Astrocyte of the cerebellum (primary cell): ENCODE measurements at regions not wholly inside any gene's neighbourhood (a gene's known extent, or its start where the extent isn't known, plus 50 kb on each side); places are given as distances from the start of the nearest gene placed in this dataset.

ENCODE experiments used
- DNase-seq: peaks from one replicate; pipeline ENCODE4 v3.0.0-alpha.2; 2011; ENCODE audit warnings: low read depth
- H3K4me3 ChIP-seq: 2 replicates; pipeline ENCODE4 v1.5.1; 2011; ENCODE audit warnings: mild to moderate bottlenecking, low read depth, low read length, moderate library complexity
- in situ Hi-C: cut with HindIII; loops from 2 replicates; pipeline ENCODE4 v1.10.0; 2017; ENCODE audit warnings: low sequenced_read_pairs
- TF ChIP-seq, protein P1 (sequence below): IDR thresholded peaks from 2 replicates; pipeline ENCODE4 v1.5.1; 2012; ENCODE audit warnings: low read length, low read depth, moderate library complexity, mild to moderate bottlenecking; ENCODE audit errors: missing control alignments

DNA sequence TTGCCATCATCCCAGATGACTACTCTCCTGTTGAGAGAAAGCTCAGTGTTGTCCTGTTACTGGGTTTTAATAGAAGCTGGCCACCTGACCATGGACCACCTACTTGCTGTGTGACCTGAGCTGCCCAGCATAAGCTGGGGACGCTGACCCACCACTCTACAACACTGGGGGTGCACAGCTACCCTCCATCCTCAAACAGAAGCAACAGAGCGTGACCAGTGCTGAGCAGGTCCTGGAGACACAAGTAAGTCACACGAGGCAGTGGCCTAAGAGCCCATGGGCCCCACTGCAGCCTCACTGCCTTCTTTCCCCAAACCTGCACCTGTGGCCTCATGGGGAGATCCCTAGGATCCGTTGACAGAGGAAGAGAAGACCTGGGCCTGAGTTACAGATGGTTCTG lies 198.6 kb upstream of the ADARB2 start:
- H3K4me3 ChIP-seq, result no peak overlapping the region
- in situ Hi-C loops, result no loop called here
- DNase-seq, result no peak
- TF ChIP-seq, protein P1, sequence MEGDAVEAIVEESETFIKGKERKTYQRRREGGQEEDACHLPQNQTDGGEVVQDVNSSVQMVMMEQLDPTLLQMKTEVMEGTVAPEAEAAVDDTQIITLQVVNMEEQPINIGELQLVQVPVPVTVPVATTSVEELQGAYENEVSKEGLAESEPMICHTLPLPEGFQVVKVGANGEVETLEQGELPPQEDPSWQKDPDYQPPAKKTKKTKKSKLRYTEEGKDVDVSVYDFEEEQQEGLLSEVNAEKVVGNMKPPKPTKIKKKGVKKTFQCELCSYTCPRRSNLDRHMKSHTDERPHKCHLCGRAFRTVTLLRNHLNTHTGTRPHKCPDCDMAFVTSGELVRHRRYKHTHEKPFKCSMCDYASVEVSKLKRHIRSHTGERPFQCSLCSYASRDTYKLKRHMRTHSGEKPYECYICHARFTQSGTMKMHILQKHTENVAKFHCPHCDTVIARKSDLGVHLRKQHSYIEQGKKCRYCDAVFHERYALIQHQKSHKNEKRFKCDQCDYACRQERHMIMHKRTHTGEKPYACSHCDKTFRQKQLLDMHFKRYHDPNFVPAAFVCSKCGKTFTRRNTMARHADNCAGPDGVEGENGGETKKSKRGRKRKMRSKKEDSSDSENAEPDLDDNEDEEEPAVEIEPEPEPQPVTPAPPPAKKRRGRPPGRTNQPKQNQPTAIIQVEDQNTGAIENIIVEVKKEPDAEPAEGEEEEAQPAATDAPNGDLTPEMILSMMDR, result no peak

DNA sequence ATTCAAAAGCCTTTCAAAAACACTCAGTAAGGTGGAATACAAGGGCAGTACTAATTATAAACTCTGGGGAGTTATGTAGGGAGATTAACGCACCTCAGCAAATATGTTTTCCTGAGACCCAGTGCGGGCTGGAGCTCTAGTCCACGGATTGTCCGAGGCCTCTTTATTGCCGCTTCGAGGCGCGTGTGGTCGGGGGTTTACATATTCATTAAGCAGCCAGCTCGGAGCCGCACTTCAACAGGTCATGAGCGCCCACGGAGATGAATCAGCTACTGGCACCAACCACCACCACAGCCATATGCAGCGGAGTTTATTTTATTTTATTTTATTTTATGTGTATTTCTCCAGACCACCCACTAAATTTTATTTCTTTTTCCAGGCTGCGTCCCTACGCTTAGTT lies 195.9 kb upstream of the ADARB2 start:
- in situ Hi-C loops, result no loop called here
- no peak overlapping the region for H3K4me3 ChIP-seq
- TF ChIP-seq, protein P1, result no peak
- no peak for DNase-seq

DNA sequence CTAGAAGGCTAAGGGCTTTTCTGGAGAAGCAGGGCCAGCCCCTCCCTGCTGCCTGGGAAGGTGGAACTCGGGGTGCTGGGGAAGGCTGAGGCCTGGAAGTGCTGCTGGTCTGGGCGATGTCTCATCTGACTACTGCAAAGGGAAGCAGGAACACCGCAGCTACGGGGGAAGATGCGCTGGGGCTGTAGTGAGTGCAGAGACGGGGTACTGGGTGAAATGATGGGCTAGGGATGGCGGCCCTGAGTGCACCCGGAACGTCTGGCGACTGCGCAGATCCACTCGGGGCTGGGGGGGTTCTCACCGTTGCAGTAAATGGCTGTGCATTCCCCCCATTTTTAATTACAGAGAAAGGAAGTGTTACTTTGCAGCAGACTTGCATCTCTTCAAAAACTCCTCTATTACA lies 195.4 kb upstream of the ADARB2 start:
- TF ChIP-seq, protein P1, result no peak
- no peak for DNase-seq
- in situ Hi-C loops, result no loop called here
- no peak overlapping the region for H3K4me3 ChIP-seq

DNA sequence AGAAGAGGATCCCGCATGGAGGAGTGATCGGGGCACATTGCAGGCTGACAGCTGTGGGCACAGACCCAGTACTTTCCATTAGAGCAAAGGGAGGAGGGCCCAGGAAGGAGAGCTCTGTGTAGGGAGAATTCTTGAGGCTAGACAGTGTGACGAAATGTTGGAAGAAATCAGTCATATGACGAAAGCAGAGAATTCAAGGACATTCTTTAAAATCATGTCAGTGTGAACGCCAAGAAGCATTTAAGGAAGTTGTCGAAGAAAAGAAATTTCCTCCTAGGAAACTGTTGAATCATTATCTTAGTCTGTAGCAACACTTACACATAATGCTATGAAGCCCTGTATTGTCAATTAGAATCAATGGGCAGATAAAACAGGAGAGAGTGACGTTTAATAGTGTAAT lies 191.3 kb upstream of the ADARB2 start:
- in situ Hi-C loops, result no loop called here
- H3K4me3 ChIP-seq, result no peak overlapping the region
- TF ChIP-seq, protein P1, result no peak
- no peak for DNase-seq

GRCh38 chr10:1923998-1924397 lies 186.7 kb upstream of the ADARB2 start:
- H3K4me3 ChIP-seq, result no peak overlapping the region
- TF ChIP-seq, protein P1, result no peak
- in situ Hi-C loops, result no loop called here
- no peak for DNase-seq

- TF ChIP-seq, protein P1, result no peak
- no peak for DNase-seq
- H3K4me3 ChIP-seq, result no peak overlapping the region
- in situ Hi-C loops, result no loop called here
Observed at GRCh38 chr10:1923586-1923985, 186.3 kb upstream of the ADARB2 start.

GRCh38 chr10:1920941-1921340 lies 183.6 kb upstream of the ADARB2 start:
- in situ Hi-C loops, result no loop called here
- no peak for DNase-seq
- no peak overlapping the region for H3K4me3 ChIP-seq
- TF ChIP-seq, protein P1, result no peak
